Stimulated activated CD4-positive, alpha-beta T cell treated with anti-CD3 and anti-CD28 coated beads, TNF-alpha, amount 100 ng/mL, for 24 hours (primary cell): ENCODE measurements at regions not wholly inside any gene's neighbourhood (a gene's known extent, or its start where the extent isn't known, plus 50 kb on each side); places are given as distances from the start of the nearest gene placed in this dataset.

ENCODE experiments used
- DNase-seq, 3 experiments: peaks; one replicate each; pipeline ENCODE4 v3.0.0-alpha.2; 2020; ENCODE audit warnings: low read depth in 3 of 3

DNA sequence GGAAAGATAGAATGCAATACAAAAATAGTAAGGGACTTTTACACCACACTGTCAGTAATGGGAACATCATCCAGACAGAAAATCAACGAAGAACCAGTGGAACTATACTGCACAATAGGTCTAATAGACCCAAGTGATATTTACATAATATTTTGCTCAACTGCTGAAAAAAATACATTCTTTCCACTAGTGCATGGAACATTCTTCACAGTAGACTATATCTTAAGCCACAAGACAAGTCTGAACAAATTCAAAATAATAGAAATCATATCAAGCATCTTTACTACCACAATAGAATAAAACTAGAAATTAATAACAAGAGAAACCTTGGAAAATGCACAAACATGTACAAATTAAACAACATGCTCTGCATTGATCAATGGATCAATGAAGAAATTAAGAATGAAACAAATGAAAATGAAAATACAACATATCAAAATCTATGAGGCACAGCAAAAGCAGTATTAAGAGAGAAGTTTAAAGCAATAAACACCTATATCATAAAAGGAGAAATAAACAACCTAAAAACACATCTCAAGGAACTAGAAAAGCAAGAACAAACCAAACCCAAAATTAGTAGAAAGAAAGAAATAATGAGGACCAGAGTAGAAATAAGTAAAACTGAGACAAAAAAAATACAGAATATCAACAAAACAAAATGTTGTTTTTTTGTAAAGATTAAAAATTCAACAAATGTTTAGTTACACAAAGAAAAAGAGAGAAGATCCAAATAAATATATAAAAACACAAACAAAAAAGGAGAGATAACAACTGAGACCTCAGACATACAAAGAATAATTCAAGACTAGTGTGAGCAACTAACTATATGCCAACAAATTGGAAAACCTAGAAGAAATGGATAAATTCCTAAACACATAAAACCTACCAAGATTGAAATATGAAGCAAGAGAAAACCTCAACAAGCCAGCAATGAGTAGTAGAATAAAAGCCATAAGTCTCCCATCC lies 51.5 kb upstream of the ANTXR2 start:
- no peak for DNase-seq
